Heart right ventricle (tissue), 16 donors: ENCODE measurements at regions not wholly inside any gene's neighbourhood (a gene's known extent, or its start where the extent isn't known, plus 50 kb on each side); places are given as distances from the start of the nearest gene placed in this dataset.
A peak's percentile ranks its signal among the peaks of the same experiment; 100 is the strongest.

Experiments used
- ATAC-seq, 8 donors: fragments of 200-7000 bp; cut with Tn5 transposase; one replicate each; pipeline ENCODE4 v1.9.1; 2020; ENCODE audit warnings: mild to moderate bottlenecking in 8 of 8, moderate library complexity in 8 of 8, moderate number of reproducible peaks in 1 of 8
- DNase-seq, 2 donors: peaks; one replicate each; pipeline ENCODE4 v3.0.0-alpha.2; 2020
- H3K27ac ChIP-seq, 10 donors: fragments of 200-600 bp; sonication (generic) in 2 of 10; one replicate each; pipeline versions ENCODE4 v1.5.0 to v1.8.0; 2020 to 2022; ENCODE audit warnings: mild to moderate bottlenecking in 3 of 10
- H3K27me3 ChIP-seq, 7 donors: fragments of 200-600 bp; one replicate each; pipeline ENCODE4 v1.8.0; 2021 to 2022; ENCODE audit warnings: mild to moderate bottlenecking in 2 of 7
- H3K36me3 ChIP-seq, 9 donors: fragments of 200-600 bp; sonication (generic) in 1 of 9; one replicate each; pipeline versions ENCODE4 v1.5.0 to v1.8.0; 2020 to 2022; ENCODE audit warnings: mild to moderate bottlenecking in 2 of 9
- H3K4me1 ChIP-seq, 9 donors: fragments of 200-600 bp; sonication (generic) in 1 of 9; one replicate each; pipeline versions ENCODE4 v1.5.0 to v1.8.0; 2020 to 2022; ENCODE audit warnings: mild to moderate bottlenecking in 4 of 9
- H3K4me3 ChIP-seq, 10 donors: fragments of 200-600 bp; sonication (generic) in 2 of 10; one replicate each; pipeline versions ENCODE4 v1.5.0 to v1.8.0; 2020 to 2022; ENCODE audit warnings: mild to moderate bottlenecking in 7 of 10, moderate library complexity in 2 of 10
- H3K9me3 ChIP-seq, 11 donors: fragments of 200-600 bp in 10 of 11; sonication (generic) in 2 of 11; one replicate each; pipeline versions ENCODE4 v1.5.0 to v1.8.0; 2013 to 2022; ENCODE audit warnings: mild to moderate bottlenecking in 2 of 11, control low read depth in 1 of 11, moderate library complexity in 1 of 11
- WGBS, 2 donors: extraction: QIAGEN DNeasy Blood & Tissue Kit; methylation state at CpG; one replicate each; pipeline ENCODE4 v1.1.7; 2013; ENCODE audit warnings: inconsistent platforms in 1 of 2; 5-methylcytosine and 5-hydroxymethylcytosine counted together
- intact Hi-C, 10 donors: fragments of 100-400 bp; cut with DNase I; formaldehyde crosslinking; loops; one replicate each; pipeline versions ENCODE4 v1.11.1 to v1.14.2; 2022
- TF ChIP-seq, protein P1 (sequence below), 9 donors: fragments of 200-600 bp; sonication (generic) in 2 of 9; IDR thresholded peaks; one replicate each; pipeline versions ENCODE4 v1.5.0 to v1.8.0; 2021 to 2022; ENCODE audit warnings: antibody characterized with exemption in 9 of 9, mild to moderate bottlenecking in 5 of 9, moderate library complexity in 1 of 9
- donor health status: Arrhythmogenic right ventricular cardiomyopathy.
- donor health status: ischemic (EF 13 %, LVEDD 7.1; RV severe dilation, severe dysfunction).
- donor health status: healthy with polysubstance abuse.
- donor health status: DM: no; HTN: yes; CAD: no.
- donor health status: DM: no; HTN: no; CAD: no.
- donor health status: ischemic (EF 25% LVEDD 6.9; RV normal size, moderate dysfunction).
- donor health status: ischemic (EF 25% LVEDD 5.7; RV mildly dilated, moderate dysfunction).
- donor health status: healthy.
- donor health status: DM: yes; HTN: yes; CAD: no.
- donor health status: Ischemic cardiomyopathy.
- donor health status: ischemic (EF 35%, LVEDD 5.7; RV mildly dilated, moderate dysfunction).
- donor health status: nonischemic (EF 11% LVEDD 7.7; RV severe dilation, severe dysfunction).
- donor health status: DM: yes; HTN: yes; CAD: no.
- donor health status: PGD.
- donor health status: ischemic (EF 29% LVEDD 5.4; RV normal size, mild dysfunction).
- donor health status: nonischemic (EF 23%, LVEDD 6.1; RV moderate dilation, normal function).

DNA sequence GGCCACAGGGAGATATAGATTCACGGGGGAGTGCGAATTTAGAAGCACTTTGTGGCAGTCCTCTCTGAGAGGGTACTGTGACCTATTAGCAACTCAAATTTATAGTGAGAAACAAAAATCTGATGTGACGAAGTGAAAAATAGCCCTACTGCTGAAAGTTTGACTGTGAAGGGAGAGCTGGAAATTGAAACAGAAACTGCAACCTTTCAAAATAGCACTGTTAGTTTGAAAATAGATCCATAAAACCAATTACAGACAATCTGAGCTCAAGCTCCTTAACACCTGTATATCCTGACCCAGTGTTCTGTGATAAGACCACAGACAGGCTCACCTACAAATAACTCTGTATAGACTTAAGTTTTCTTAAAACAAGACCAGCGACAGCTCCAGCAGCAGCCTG lies 420.1 kb downstream of the IRX1 start:
- Histone ChIP-seq H3K27me3 (peaks cover 0 to 7% (median 0%) of the 10 kb centered on the region in 7 donors), H3K27ac (peak overlapping the region in 1 of 10 donors; percentile 26), H3K36me3 (no peaks in the 10 kb centered on the region), H3K9me3 (peaks cover 0 to 3% (median 0%) of the 10 kb centered on the region in 11 donors), H3K4me1 (peaks cover 0 to 24% (median 0%) of the 10 kb centered on the region in 9 donors), H3K4me3 (no peak overlapping the region)
- WGBS, 2 donors, result 74 to 78% methylated on average over 4 of the region's 4 CpGs
- DNase-seq, result no peak
- TF ChIP-seq, protein P1, sequence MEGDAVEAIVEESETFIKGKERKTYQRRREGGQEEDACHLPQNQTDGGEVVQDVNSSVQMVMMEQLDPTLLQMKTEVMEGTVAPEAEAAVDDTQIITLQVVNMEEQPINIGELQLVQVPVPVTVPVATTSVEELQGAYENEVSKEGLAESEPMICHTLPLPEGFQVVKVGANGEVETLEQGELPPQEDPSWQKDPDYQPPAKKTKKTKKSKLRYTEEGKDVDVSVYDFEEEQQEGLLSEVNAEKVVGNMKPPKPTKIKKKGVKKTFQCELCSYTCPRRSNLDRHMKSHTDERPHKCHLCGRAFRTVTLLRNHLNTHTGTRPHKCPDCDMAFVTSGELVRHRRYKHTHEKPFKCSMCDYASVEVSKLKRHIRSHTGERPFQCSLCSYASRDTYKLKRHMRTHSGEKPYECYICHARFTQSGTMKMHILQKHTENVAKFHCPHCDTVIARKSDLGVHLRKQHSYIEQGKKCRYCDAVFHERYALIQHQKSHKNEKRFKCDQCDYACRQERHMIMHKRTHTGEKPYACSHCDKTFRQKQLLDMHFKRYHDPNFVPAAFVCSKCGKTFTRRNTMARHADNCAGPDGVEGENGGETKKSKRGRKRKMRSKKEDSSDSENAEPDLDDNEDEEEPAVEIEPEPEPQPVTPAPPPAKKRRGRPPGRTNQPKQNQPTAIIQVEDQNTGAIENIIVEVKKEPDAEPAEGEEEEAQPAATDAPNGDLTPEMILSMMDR (IDR thresholded peaks at IDR 0.05), result no peak
- intact Hi-C loops, result no loop called here
- ATAC-seq, result no peak

DNA sequence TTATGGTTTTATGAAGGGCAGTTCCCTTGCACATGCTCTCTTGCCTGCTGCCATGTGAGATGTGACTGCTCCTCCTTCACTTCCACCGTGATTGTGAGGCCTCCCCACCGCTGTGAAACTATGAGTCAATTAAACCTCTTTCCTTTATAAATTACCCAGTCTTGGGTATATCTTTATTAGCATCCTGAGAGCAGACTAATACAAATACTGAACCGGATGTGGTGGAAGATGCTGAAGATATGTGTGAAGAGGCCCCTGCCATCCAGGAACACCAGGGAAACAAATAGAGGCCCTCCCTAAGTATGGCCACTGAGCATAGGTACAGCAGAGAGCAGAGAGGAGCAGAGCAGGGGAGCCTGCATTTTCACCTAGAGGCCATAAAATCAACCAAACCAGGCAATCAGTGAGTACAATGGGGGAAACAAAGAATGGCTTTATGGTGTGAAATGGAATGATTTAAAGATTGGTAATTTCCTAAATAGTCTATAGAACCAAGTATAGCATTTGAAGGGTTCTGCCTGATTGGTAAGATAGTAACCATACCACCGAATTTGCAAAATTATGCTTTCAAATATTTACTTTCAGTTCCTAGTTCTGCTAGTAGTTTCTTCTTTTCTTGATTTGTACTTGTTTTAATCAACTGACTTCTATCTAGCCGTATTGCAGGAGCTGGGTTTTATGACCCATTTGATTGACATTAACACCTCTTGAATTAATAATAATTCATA lies 421.6 kb downstream of the IRX1 start:
- Histone ChIP-seq H3K27ac (no peak overlapping the region), H3K9me3 (peaks cover 0 to 3% (median 0%) of the 10 kb centered on the region in 11 donors), H3K4me1 (peaks cover 0 to 24% (median 0%) of the 10 kb centered on the region in 9 donors), H3K4me3 (no peak overlapping the region), H3K36me3 (no peaks in the 10 kb centered on the region), H3K27me3 (peaks cover 0 to 7% (median 0%) of the 10 kb centered on the region in 7 donors)
- intact Hi-C loops, result no loop called here
- DNase-seq (no peak), ATAC-seq (no peak)
- WGBS, 2 donors, result 79 to 84% methylated on average over 5 of the region's 5 CpGs
- TF ChIP-seq, protein P1 (IDR thresholded peaks at IDR 0.05), result no peak

DNA sequence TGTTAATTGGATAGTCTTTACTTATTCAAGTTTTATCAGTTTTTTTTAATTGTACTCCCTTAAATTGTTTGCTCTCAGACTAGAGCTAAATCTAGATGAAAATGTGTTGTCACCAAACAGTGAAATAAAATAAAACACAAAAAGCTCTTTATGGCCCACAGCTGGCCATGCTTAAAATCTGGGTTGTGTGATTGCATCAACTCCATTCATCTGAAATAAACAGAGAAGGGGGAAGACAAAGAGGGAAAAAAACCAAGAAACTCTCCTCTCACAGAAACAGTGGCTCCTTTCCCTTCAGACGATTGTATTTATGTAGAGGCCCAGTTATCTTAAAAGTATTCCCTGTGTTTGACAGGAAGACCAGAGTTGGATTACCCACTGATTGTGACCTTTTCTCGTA lies 422.4 kb downstream of the IRX1 start:
- ATAC-seq, result peak in 4 of 8 donors; percentile 25 to 54 (median 36)
- Histone ChIP-seq H3K9me3 (peaks cover 0 to 3% (median 0%) of the 10 kb centered on the region in 11 donors), H3K27ac (peak overlapping the region in 8 of 10 donors; percentile 0 to 64 (median 40)), H3K27me3 (peaks cover 0 to 7% (median 0%) of the 10 kb centered on the region in 7 donors), H3K4me1 (peaks cover 0 to 24% (median 0%) of the 10 kb centered on the region in 9 donors), H3K4me3 (no peak overlapping the region), H3K36me3 (no peaks in the 10 kb centered on the region)
- DNase-seq, result no peak
- TF ChIP-seq, protein P1 (IDR thresholded peaks at IDR 0.05), result no peak
- WGBS, 2 donors, result 44 to 45% methylated on average over 2 of the region's 2 CpGs
- intact Hi-C loops, result no loop called here

DNA sequence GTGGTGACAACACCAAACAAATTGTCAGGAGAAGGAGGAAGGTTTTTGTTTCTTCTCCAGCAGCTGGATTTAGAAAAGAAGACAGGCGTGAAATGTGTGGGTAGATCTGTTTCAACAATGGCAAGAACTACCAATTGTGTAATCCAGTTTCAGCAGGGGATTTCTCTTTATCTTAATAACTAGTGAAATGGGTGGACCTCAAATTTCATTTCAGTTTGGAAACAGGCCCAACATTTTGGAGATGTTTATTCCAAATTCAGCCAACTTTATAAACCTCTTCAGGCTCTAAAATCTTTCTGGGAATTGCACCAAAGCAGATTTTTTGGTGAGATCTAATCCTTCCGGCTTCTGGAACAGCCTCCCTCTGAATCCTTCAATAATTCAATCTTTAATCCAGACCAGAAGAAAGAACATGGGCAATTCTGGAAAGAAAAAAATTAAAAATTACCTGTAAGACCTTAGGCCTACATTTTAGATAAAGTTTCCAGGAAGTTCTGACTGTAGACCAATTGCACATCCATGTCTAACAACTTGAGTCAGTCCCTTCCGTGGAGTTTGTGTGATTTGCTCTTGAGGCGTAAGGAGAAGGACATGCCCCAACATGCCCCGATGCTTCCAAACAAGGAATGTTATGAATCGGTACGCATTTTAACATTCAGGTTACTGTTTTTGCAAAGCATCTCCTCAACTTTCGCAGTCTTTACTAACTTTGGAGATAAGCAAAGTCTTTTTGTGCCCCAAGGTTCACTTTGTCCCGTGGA lies 423.6 kb downstream of the IRX1 start:
- H3K9me3 ChIP-seq, result peaks cover 0 to 3% (median 0%) of the 10 kb centered on the region in 11 donors
- intact Hi-C loops, result no loop called here
- ATAC-seq, result peak; percentile 44 to 71 (median 66)
- 78 to 80% methylated on average over 9 of the region's 9 CpGs for WGBS, 2 donors
- peaks cover 0 to 1% (median 0%) of the 10 kb centered on the region in 7 donors for H3K27me3 ChIP-seq
- H3K4me3 ChIP-seq, result no peak overlapping the region
- H3K4me1 ChIP-seq, result peaks cover 0 to 24% (median 0%) of the 10 kb centered on the region in 9 donors
- DNase-seq, result no peak
- TF ChIP-seq, protein P1 (IDR thresholded peaks at IDR 0.05), result no peak
- H3K27ac ChIP-seq, result peak overlapping the region; percentile 2 to 64 (median 32)
- H3K36me3 ChIP-seq, result no peaks in the 10 kb centered on the region
